AG04450 (cell line): ENCODE measurements at regions not wholly inside any gene's neighbourhood (a gene's known extent, or its start where the extent isn't known, plus 50 kb on each side); places are given as distances from the start of the nearest gene placed in this dataset.

Experiments
- CTCF ChIA-PET: fragments of 300-600, 350-600 bp; formaldehyde crosslinking; extraction: SDS; loops from one replicate; lab custom pipeline; 2022; ENCODE audit warnings: antibody characterized with exemption, inconsistent platforms; lab: Charles Lee
- POLR2A ChIA-PET: fragments of 350-600 bp; formaldehyde crosslinking; extraction: SDS; loops from one replicate; lab custom pipeline; 2021; ENCODE audit warnings: antibody characterized with exemption, inconsistent platforms; lab: Yijun Ruan, JAX
- DNase-seq: peaks from one replicate; pipeline ENCODE4 v3.0.0-alpha.2; 2011; ENCODE audit warnings: low read depth, low spot score
- H3K27ac ChIP-seq: one replicate; pipeline ENCODE4 v1.5.1; 2012; ENCODE audit warnings: low read depth, low read length, control low read depth
- H3K27me3 ChIP-seq: one replicate; pipeline ENCODE4 v1.6.0; 2012; ENCODE audit warnings: low read length; ENCODE audit not compliant: control insufficient read depth, insufficient read depth
- H3K4me3 ChIP-seq: 2 replicates; pipeline ENCODE4 v1.5.1; 2011; ENCODE audit warnings: mild to moderate bottlenecking, low read depth, low read length, control low read depth
- H3K9me3 ChIP-seq: 2 replicates; pipeline ENCODE4 v1.5.1; 2012; ENCODE audit warnings: low read length; ENCODE audit not compliant: control insufficient read depth, insufficient read depth
- CTCF ChIP-seq: IDR thresholded peaks from 2 replicates; pipeline ENCODE4 v1.5.1; 2011; ENCODE audit warnings: low read depth, low read length, control low read depth, inconsistent platforms

- ChIA-PET POLR2A (no interaction called here), CTCF (no interaction called here)
- peaks cover 2% of the 10 kb centered on the region for H3K27me3 ChIP-seq
- H3K27ac ChIP-seq, result no peak overlapping the region
- DNase-seq, result no peak
- no peak overlapping the region for H3K4me3 ChIP-seq
- TF ChIP-seq CTCF, result no peak
- H3K9me3 ChIP-seq, result no peaks in the 10 kb centered on the region
Measured at GRCh38 chr2:66217039-66217585, 217.8 kb upstream of the MEIS1 start.

- POLR2A ChIA-PET, result no interaction called here
Measured at GRCh38 chr2:66212749-66213148, 222.2 kb upstream of the MEIS1 start.

GRCh38 chr2:66202586-66202985, 232.3 kb upstream of the MEIS1 start:
- CTCF ChIA-PET, result no interaction called here
- POLR2A ChIA-PET, result no interaction called here
- H3K27me3 ChIP-seq, result no peaks in the 10 kb centered on the region

More at GRCh38 chr2:66212749-66213148, 222.2 kb upstream of the MEIS1 start:
- no peak overlapping the region for H3K27ac ChIP-seq
- H3K9me3 ChIP-seq, result no peaks in the 10 kb centered on the region
- CTCF ChIA-PET, result no interaction called here
- H3K4me3 ChIP-seq, result no peak overlapping the region
- DNase-seq, result no peak
- no peak for TF ChIP-seq CTCF
- H3K27me3 ChIP-seq, result no peaks in the 10 kb centered on the region

GRCh38 chr2:66201242-66201641, 233.7 kb upstream of the MEIS1 start:
- Histone ChIP-seq H3K9me3 (no peaks in the 10 kb centered on the region), H3K4me3 (no peak overlapping the region), H3K27me3 (no peaks in the 10 kb centered on the region), H3K27ac (no peak overlapping the region)
- ChIA-PET CTCF (no interaction called here), POLR2A (no interaction called here)
- no peak for TF ChIP-seq CTCF
- no peak for DNase-seq

More at GRCh38 chr2:66202586-66202985, 232.3 kb upstream of the MEIS1 start:
- DNase-seq, result no peak
- no peak overlapping the region for H3K27ac ChIP-seq
- H3K4me3 ChIP-seq, result no peak overlapping the region
- no peak for TF ChIP-seq CTCF
- H3K9me3 ChIP-seq, result no peaks in the 10 kb centered on the region

GRCh38 chr2:66198873-66199272, 236.1 kb upstream of the MEIS1 start:
- ChIA-PET POLR2A (no interaction called here), CTCF (no interaction called here)
- no peak for DNase-seq
- Histone ChIP-seq H3K9me3 (no peaks in the 10 kb centered on the region), H3K27me3 (no peaks in the 10 kb centered on the region), H3K4me3 (no peak overlapping the region), H3K27ac (no peak overlapping the region)
- no peak for TF ChIP-seq CTCF
